ENCODE measurements at regions not wholly inside any gene's neighbourhood (a gene's known extent, or its start where the extent isn't known, plus 50 kb on each side); places are given as distances from the start of the nearest gene placed in this dataset.

GRCh38 chr6:168223755-168224154 lies 95.8 kb downstream of the DACT2 start:
- ChIA-PET POLR2A (no interaction called here), CTCF (no interaction called here)
- no peak overlapping the region for H3K4me3 Mint-ChIP-seq (ENCODE audit: unreplicated experiment)
- H3K9me3 ChIP-seq = no peaks in the 10 kb centered on the region
- DNase-seq = no peak
- H3K4me3 ChIP-seq (ENCODE audit: low read depth, low read length) = no peak overlapping the region
- BruUV-seq (replicated peaks) = no TSS peak
- H3K4me1 ChIP-seq = no peaks in the 10 kb centered on the region
- intact Hi-C loops (cut with micrococcal nuclease; ENCODE audit: unreplicated experiment) = no loop called here
- H3K27me3 Mint-ChIP-seq (ENCODE audit: insufficient read depth, unreplicated experiment) = no peaks in the 10 kb centered on the region
- no peaks in the 10 kb centered on the region; the same call in 1 of the 2 replicates for H3K27me3 ChIP-seq (replicated peaks; ENCODE audit: control insufficient read depth, insufficient read depth, low read length)
- peaks cover 6% of the 10 kb centered on the region for H3K4me1 Mint-ChIP-seq (ENCODE audit: low read depth, unreplicated experiment)
- H3K9me3 Mint-ChIP-seq (ENCODE audit: unreplicated experiment) = no peaks in the 10 kb centered on the region
- no peaks in the 10 kb centered on the region for H3K36me3 ChIP-seq (ENCODE audit: control insufficient read depth, insufficient read depth, low read length)
- H3K36me3 Mint-ChIP-seq (ENCODE audit: insufficient read depth, unreplicated experiment) = no peaks in the 10 kb centered on the region
- H3K27ac Mint-ChIP-seq (ENCODE audit: unreplicated experiment) = no peak overlapping the region
- TF ChIP-seq CTCF (IDR thresholded peaks at IDR 0.05; ENCODE audit: insufficient read depth in 1 of 2, low read depth in 1 of 2, low read length in 1 of 2, severe bottlenecking in 1 of 2, unreplicated experiment in 1 of 2) = no peak

GRCh38 chr6:168223150-168223549 lies 96.4 kb downstream of the DACT2 start:
- Mint-ChIP-seq H3K36me3 (ENCODE audit: insufficient read depth, unreplicated experiment) (no peaks in the 10 kb centered on the region), H3K9me3 (ENCODE audit: unreplicated experiment) (no peaks in the 10 kb centered on the region), H3K27ac (ENCODE audit: unreplicated experiment) (no peak overlapping the region), H3K4me1 (ENCODE audit: low read depth, unreplicated experiment) (peaks cover 6% of the 10 kb centered on the region), H3K4me3 (ENCODE audit: unreplicated experiment) (no peak overlapping the region), H3K27me3 (ENCODE audit: insufficient read depth, unreplicated experiment) (no peaks in the 10 kb centered on the region)
- Histone ChIP-seq H3K4me3 (ENCODE audit: low read depth, low read length) (no peak overlapping the region), H3K9me3 (no peaks in the 10 kb centered on the region), H3K36me3 (ENCODE audit: control insufficient read depth, insufficient read depth, low read length) (no peaks in the 10 kb centered on the region), H3K27me3 (replicated peaks; ENCODE audit: control insufficient read depth, insufficient read depth, low read length) (no peaks in the 10 kb centered on the region; the same call in 1 of the 2 replicates), H3K4me1 (no peaks in the 10 kb centered on the region)
- no peak for TF ChIP-seq CTCF (IDR thresholded peaks at IDR 0.05; ENCODE audit: insufficient read depth in 1 of 2, low read depth in 1 of 2, low read length in 1 of 2, severe bottlenecking in 1 of 2, unreplicated experiment in 1 of 2)
- ChIA-PET POLR2A (no interaction called here), CTCF (no interaction called here)
- BruUV-seq (replicated peaks) = no TSS peak
- intact Hi-C loops (cut with micrococcal nuclease; ENCODE audit: unreplicated experiment) = no loop called here
- DNase-seq = no peak

GRCh38 chr6:168222115-168223043 lies 97.2 kb downstream of the DACT2 start:
- H3K4me3 ChIP-seq (ENCODE audit: low read depth, low read length) = no peak overlapping the region
- no peak for TF ChIP-seq CTCF (IDR thresholded peaks at IDR 0.05; ENCODE audit: insufficient read depth in 1 of 2, low read depth in 1 of 2, low read length in 1 of 2, severe bottlenecking in 1 of 2, unreplicated experiment in 1 of 2)
- no peaks in the 10 kb centered on the region for H3K4me1 ChIP-seq
- no peak for DNase-seq
- intact Hi-C loops (cut with micrococcal nuclease; ENCODE audit: unreplicated experiment) = no loop called here
- H3K36me3 ChIP-seq (ENCODE audit: control insufficient read depth, insufficient read depth, low read length) = no peaks in the 10 kb centered on the region
- Mint-ChIP-seq H3K36me3 (ENCODE audit: insufficient read depth, unreplicated experiment) (no peaks in the 10 kb centered on the region), H3K27me3 (ENCODE audit: insufficient read depth, unreplicated experiment) (no peaks in the 10 kb centered on the region), H3K27ac (ENCODE audit: unreplicated experiment) (no peak overlapping the region), H3K9me3 (ENCODE audit: unreplicated experiment) (no peaks in the 10 kb centered on the region), H3K4me3 (ENCODE audit: unreplicated experiment) (no peak overlapping the region), H3K4me1 (ENCODE audit: low read depth, unreplicated experiment) (peaks cover 6% of the 10 kb centered on the region)
- CTCF ChIA-PET = no interaction called here
- no peaks in the 10 kb centered on the region; the same call in 1 of the 2 replicates for H3K27me3 ChIP-seq (replicated peaks; ENCODE audit: control insufficient read depth, insufficient read depth, low read length)
- no TSS peak for BruUV-seq (replicated peaks)
- H3K9me3 ChIP-seq = no peaks in the 10 kb centered on the region
- POLR2A ChIA-PET = no interaction called here

Measured in Caco-2 (cell line).